Suprapubic skin (tissue), 4 donors: ENCODE measurements at regions not wholly inside any gene's neighbourhood (a gene's known extent, or its start where the extent isn't known, plus 50 kb on each side); places are given as distances from the start of the nearest gene placed in this dataset.

Source experiments
- POLR2A ChIP-seq, 2 donors: fragments of 450-650 bp; IDR thresholded peaks; one replicate each; pipeline ENCODE4 v1.6.1; 2017; ENCODE audit warnings: antibody characterized with exemption in 2 of 2, mild to moderate bottlenecking in 2 of 2, moderate library complexity in 2 of 2
- POLR2AphosphoS5 ChIP-seq, 3 donors: sonication (generic); formaldehyde crosslinking; IDR thresholded peaks; one replicate each; pipeline ENCODE4 v1.6.1; 2017; ENCODE audit warnings: antibody characterized with exemption in 3 of 3
- TF ChIP-seq, protein P1 (sequence below), 2 donors: fragments of 200-600 bp in 1 of 2; fragments of 450-650 bp in 1 of 2; sonication (generic) in 1 of 2; IDR thresholded peaks; one replicate each; pipeline ENCODE4 v1.5.1; 2016 to 2019; ENCODE audit warnings: antibody characterized with exemption in 2 of 2, mild to moderate bottlenecking in 1 of 2, moderate library complexity in 1 of 2

DNA sequence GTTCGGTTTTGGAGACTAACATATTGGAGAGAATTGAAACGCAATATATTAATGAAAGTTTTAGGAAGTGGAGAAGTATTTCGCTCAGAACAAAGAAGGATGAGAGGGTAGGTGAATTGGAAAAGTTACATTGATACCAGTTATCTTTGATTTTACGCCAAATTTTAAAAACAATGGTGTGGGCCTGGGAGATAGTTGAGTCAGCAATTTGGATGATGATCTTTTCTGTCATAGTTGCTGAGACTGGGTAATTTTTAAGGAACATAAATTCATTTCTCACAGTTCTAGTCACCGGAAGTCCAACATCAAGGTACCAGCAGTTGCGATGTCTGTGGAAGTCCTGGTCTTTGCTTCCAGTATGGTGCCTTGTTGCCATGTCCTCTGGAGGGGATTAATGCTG, 644.8 kb upstream of the LCORL start:
- TF ChIP-seq, protein P1, sequence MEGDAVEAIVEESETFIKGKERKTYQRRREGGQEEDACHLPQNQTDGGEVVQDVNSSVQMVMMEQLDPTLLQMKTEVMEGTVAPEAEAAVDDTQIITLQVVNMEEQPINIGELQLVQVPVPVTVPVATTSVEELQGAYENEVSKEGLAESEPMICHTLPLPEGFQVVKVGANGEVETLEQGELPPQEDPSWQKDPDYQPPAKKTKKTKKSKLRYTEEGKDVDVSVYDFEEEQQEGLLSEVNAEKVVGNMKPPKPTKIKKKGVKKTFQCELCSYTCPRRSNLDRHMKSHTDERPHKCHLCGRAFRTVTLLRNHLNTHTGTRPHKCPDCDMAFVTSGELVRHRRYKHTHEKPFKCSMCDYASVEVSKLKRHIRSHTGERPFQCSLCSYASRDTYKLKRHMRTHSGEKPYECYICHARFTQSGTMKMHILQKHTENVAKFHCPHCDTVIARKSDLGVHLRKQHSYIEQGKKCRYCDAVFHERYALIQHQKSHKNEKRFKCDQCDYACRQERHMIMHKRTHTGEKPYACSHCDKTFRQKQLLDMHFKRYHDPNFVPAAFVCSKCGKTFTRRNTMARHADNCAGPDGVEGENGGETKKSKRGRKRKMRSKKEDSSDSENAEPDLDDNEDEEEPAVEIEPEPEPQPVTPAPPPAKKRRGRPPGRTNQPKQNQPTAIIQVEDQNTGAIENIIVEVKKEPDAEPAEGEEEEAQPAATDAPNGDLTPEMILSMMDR (IDR thresholded peaks at IDR 0.05): no peak
- TF ChIP-seq POLR2AphosphoS5 (IDR thresholded peaks at IDR 0.05): no peak
- no peak for TF ChIP-seq POLR2A (IDR thresholded peaks at IDR 0.05)
